ENCODE measurements at regions not wholly inside any gene's neighbourhood (a gene's known extent, or its start where the extent isn't known, plus 50 kb on each side); places are given as distances from the start of the nearest gene placed in this dataset.

- no peak for TF ChIP-seq CTCF (IDR thresholded peaks at IDR 0.05; ENCODE audit: borderline replicate concordance, extremely low read depth, low read length, poor library complexity, severe bottlenecking)
- no peak for TF ChIP-seq EZH2 (IDR thresholded peaks at IDR 0.05; ENCODE audit: borderline replicate concordance, low read depth, low read length, severe bottlenecking)
Observed at GRCh38 chr9:6109571-6109970, 94.1 kb upstream of the RANBP6 start.
